ENCODE measurements at regions not wholly inside any gene's neighbourhood (a gene's known extent, or its start where the extent isn't known, plus 50 kb on each side); places are given as distances from the start of the nearest gene placed in this dataset.
"Not testable (repeated sequence)": the region's sequence is repeated elsewhere in the genome, so short reads cannot be mapped to it uniquely, and the experiment has no call there.

DNA sequence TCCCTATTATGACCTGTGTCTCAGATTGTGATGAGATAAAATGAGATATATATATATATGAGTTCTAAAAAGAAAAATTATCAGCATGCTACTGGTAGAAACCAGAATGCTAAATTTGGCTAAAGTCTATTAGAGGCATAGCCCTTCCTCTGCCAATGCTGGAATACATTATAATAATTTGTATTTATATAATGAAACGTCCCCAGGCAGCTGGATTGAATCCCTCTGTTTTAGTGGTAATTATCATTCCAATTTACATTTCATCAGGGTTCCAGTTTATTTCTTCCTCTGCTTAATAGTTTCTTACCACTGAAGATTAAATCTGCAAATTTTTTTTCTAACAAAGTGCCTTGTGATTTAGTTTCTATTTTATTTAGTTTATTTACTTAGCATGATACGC lies 71.8 kb upstream of the ABI1 start:
- H3K4me1 ChIP-seq (ENCODE audit: control insufficient read depth, insufficient read depth, low read length), result peaks cover 6% of the 10 kb centered on the region
- no peak overlapping the region for H3K4me3 ChIP-seq (ENCODE audit: low read depth, low read length)
- H3K27ac ChIP-seq (ENCODE audit: low read depth, low read length), result no peak overlapping the region
- H3K27me3 ChIP-seq (ENCODE audit: control insufficient read depth, insufficient read depth, low read length), result no peaks in the 10 kb centered on the region
- DNase-seq (ENCODE audit: low read depth in 4 of 6, low spot score in 6 of 6), result peak in 2 of 6 donors; percentile 4 to 63
- no CpG with 5 or more reads among the region's 2 CpGs for WGBS (ENCODE audit: insufficient coverage)
- no peaks in the 10 kb centered on the region for H3K36me3 ChIP-seq (ENCODE audit: control insufficient read depth, insufficient read depth, low read length)
- no peaks in the 10 kb centered on the region for H3K9me3 ChIP-seq (ENCODE audit: control insufficient read depth, insufficient read depth, low read length)

DNA sequence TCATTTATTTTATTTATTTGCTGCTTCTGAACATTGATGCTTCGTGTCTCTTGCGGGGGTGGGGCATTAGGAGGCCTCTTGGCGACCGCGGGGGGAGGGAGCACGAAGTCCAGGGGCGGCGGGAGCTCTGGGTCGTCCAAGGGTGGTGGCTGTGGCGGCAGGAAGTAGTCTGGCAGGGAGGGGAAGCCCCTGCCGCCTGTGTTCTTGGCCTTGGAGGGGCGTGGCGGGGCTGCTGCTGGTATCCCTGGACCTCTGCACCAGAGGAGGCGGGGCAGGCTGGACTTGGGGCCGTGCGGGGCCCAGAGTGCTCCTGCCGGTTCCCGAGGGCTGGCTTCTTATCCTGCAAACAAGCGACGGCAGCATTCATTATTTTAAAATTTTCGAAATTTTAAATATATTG lies 70.5 kb upstream of the ABI1 start:
- no peaks in the 10 kb centered on the region for H3K36me3 ChIP-seq (ENCODE audit: control insufficient read depth, insufficient read depth, low read length)
- 20% methylated on average over 16 of the region's 21 CpGs for whole genome bisulfite sequencing (ENCODE audit: insufficient coverage)
- H3K9me3 ChIP-seq (ENCODE audit: control insufficient read depth, insufficient read depth, low read length), result no peaks in the 10 kb centered on the region
- peaks cover 6% of the 10 kb centered on the region for H3K4me1 ChIP-seq (ENCODE audit: control insufficient read depth, insufficient read depth, low read length)
- H3K4me3 ChIP-seq (ENCODE audit: low read depth, low read length), result peak overlapping the region; percentile 29
- no peak overlapping the region for H3K27ac ChIP-seq (ENCODE audit: low read depth, low read length)
- H3K27me3 ChIP-seq (ENCODE audit: control insufficient read depth, insufficient read depth, low read length), result no peaks in the 10 kb centered on the region
- DNase-seq (ENCODE audit: low read depth in 4 of 6, low spot score in 6 of 6), result peak in 1 of 6 donors; percentile 4

DNA sequence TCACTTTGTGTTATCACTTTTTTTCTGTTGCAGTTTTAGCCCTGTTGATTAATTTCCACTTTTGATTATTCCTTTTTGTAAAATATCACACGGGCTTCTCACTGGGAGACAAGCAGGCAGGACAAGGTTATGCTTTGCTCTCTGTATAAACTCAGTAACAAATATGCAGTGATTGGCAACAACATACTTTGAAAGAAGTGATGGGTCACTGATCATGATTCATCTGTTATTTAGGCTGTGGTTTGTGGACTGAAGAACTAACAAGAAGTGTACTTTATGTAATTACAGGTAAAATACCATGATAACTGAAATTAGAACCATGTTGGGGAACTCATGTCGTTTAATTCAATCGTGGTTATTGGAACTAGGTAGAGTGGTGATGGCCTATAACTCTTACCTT lies 62.1 kb upstream of the ABI1 start:
- not testable (repeated sequence) for H3K4me3 ChIP-seq (ENCODE audit: low read depth, low read length); DNase-seq (ENCODE audit: low read depth in 4 of 6, low spot score in 6 of 6); H3K36me3 ChIP-seq (ENCODE audit: control insufficient read depth, insufficient read depth, low read length); H3K4me1 ChIP-seq (ENCODE audit: control insufficient read depth, insufficient read depth, low read length); H3K27ac ChIP-seq (ENCODE audit: low read depth, low read length); H3K27me3 ChIP-seq (ENCODE audit: control insufficient read depth, insufficient read depth, low read length); H3K9me3 ChIP-seq (ENCODE audit: control insufficient read depth, insufficient read depth, low read length)
- WGBS (ENCODE audit: insufficient coverage), result no CpG with 5 or more reads among the region's 3 CpGs

DNA sequence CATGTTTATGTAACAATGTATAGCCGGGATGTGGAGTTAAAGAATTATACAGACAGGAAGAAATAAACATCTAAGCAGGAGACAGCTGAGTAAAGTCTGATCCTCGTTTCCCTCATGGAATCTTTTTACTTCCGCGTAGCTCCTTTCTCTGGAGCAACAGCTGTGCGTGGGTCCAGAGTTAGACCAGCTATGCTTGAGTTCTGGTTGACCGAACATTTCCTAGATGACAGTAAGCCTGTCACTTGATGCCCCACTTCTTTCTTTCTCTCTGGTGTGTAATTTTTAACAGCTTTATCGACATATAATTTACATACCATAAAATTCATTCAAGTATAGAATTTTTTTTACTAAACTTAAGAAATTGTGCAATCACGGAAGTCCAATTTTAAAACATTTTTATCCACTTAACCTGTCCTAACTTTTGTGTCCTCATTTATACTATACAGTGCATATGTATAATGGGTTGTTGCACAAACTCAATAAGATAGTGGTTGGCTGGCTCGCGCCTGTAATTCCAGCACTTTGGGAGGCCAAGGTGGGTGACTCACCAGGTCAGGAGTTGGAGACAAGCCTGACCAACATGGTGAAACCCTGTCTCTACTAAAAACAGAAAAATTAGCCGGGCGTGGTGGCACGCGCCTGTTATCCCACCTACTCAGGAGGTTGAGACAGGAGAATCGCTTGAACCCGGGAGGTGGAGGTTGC lies 58.5 kb upstream of the ABI1 start:
- H3K4me3 ChIP-seq (ENCODE audit: low read depth, low read length); H3K27ac ChIP-seq (ENCODE audit: low read depth, low read length); H3K27me3 ChIP-seq (ENCODE audit: control insufficient read depth, insufficient read depth, low read length); H3K4me1 ChIP-seq (ENCODE audit: control insufficient read depth, insufficient read depth, low read length); H3K9me3 ChIP-seq (ENCODE audit: control insufficient read depth, insufficient read depth, low read length); H3K36me3 ChIP-seq (ENCODE audit: control insufficient read depth, insufficient read depth, low read length); DNase-seq (ENCODE audit: low read depth in 4 of 6, low spot score in 6 of 6): not testable (repeated sequence)
- 40% methylated on average over 1 of the region's 16 CpGs for WGBS (ENCODE audit: insufficient coverage)

DNA sequence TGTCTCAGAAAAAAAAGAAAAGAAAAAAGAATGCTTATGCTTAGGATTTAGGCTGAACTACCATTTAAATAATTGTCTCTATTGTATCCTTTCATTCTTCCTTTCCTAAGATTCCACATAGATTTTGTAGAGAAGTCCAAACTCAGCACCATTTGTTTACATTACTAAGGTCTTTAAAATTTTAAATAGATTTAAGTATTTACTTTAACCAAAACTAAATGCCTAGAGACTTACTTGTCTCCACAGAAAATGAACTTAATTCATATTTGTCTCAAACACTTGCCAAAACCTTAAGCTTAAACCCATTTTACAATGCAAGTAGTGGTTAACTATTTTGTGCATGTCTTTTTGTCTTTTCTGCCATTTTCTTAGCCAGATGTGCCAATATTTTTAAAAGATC lies 54.1 kb upstream of the ABI1 start:
- Histone ChIP-seq H3K4me1 (ENCODE audit: control insufficient read depth, insufficient read depth, low read length) (no peaks in the 10 kb centered on the region), H3K36me3 (ENCODE audit: control insufficient read depth, insufficient read depth, low read length) (no peaks in the 10 kb centered on the region), H3K27ac (ENCODE audit: low read depth, low read length) (no peak overlapping the region), H3K9me3 (ENCODE audit: control insufficient read depth, insufficient read depth, low read length) (no peaks in the 10 kb centered on the region), H3K4me3 (ENCODE audit: low read depth, low read length) (no peak overlapping the region), H3K27me3 (ENCODE audit: control insufficient read depth, insufficient read depth, low read length) (no peaks in the 10 kb centered on the region)
- DNase-seq (ENCODE audit: low read depth in 4 of 6, low spot score in 6 of 6), result no peak

DNA sequence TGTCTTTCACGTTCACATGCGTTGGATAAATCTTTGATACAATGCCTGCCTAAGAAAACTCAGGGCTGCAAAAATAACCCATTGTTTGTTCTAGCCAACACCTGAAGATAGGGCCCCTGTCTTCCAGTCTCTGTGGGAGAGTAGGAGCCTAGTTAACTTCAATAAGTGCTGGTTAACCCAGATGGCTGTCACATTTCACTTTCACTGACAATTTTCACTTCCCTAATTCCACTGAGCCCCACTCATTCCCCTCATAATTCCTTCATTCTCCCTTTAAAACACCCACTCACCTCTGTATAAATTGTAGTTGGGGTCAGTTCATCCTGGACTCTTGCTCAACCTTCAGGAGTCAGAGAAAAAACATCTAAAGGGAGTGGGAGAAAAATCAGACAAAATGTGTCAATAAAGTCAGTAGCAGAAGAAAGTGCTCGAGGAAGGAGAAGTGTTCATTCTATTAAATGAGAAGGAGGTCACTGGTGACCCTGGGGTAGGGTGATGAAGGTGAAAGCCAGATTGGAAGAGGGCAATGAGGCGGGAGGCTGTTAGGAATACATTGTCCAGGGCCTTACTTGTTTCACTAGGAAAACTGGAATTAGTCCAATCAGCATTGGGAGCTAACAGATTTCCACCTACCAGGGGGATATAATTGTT lies 51.2 kb upstream of the ABI1 start:
- H3K27me3 ChIP-seq (ENCODE audit: control insufficient read depth, insufficient read depth, low read length), result no peaks in the 10 kb centered on the region
- no peaks in the 10 kb centered on the region for H3K9me3 ChIP-seq (ENCODE audit: control insufficient read depth, insufficient read depth, low read length)
- 53% methylated on average over 3 of the region's 4 CpGs for WGBS (ENCODE audit: insufficient coverage)
- DNase-seq (ENCODE audit: low read depth in 4 of 6, low spot score in 6 of 6), result no peak
- H3K27ac ChIP-seq (ENCODE audit: low read depth, low read length), result no peak overlapping the region
- no peaks in the 10 kb centered on the region for H3K4me1 ChIP-seq (ENCODE audit: control insufficient read depth, insufficient read depth, low read length)
- no peak overlapping the region for H3K4me3 ChIP-seq (ENCODE audit: low read depth, low read length)
- no peaks in the 10 kb centered on the region for H3K36me3 ChIP-seq (ENCODE audit: control insufficient read depth, insufficient read depth, low read length)
